ENCODE measurements at regions not wholly inside any gene's neighbourhood (a gene's known extent, or its start where the extent isn't known, plus 50 kb on each side); places are given as distances from the start of the nearest gene placed in this dataset.

- no peak for DNase-seq (ENCODE audit: extremely low read depth, insufficient read length)
- no peak for TF ChIP-seq CTCF (IDR thresholded peaks at IDR 0.05; ENCODE audit: insufficient read depth, low read length, poor library complexity, severe bottlenecking)
- Histone ChIP-seq H3K4me3 (replicated peaks; ENCODE audit: low read depth, low read length) (no peak overlapping the region), H3K27me3 (replicated peaks; ENCODE audit: control insufficient read depth, insufficient read depth, low read length) (no peaks in the 10 kb centered on the region; the same call in 1 of the 2 replicates), H3K36me3 (ENCODE audit: control insufficient read depth, insufficient read depth, low read length) (no peaks in the 10 kb centered on the region)
Measured at GRCh38 chr11:11043721-11044120, 185.9 kb upstream of the ZBED5 start.

GRCh38 chr11:11039208-11039965, 181.5 kb upstream of the ZBED5 start:
- no peak for TF ChIP-seq CTCF (IDR thresholded peaks at IDR 0.05; ENCODE audit: insufficient read depth, low read length, poor library complexity, severe bottlenecking)
- DNase-seq (ENCODE audit: extremely low read depth, insufficient read length) = no peak
- Histone ChIP-seq H3K4me3 (replicated peaks; ENCODE audit: low read depth, low read length) (no peak overlapping the region), H3K27me3 (replicated peaks; ENCODE audit: control insufficient read depth, insufficient read depth, low read length) (no peaks in the 10 kb centered on the region; the same call in 1 of the 2 replicates), H3K36me3 (ENCODE audit: control insufficient read depth, insufficient read depth, low read length) (no peaks in the 10 kb centered on the region)

GRCh38 chr11:11038782-11039181, 180.9 kb upstream of the ZBED5 start:
- no peak for DNase-seq (ENCODE audit: extremely low read depth, insufficient read length)

GRCh38 chr11:11038352-11038751, 180.5 kb upstream of the ZBED5 start:
- no peak for DNase-seq (ENCODE audit: extremely low read depth, insufficient read length)
- H3K27me3 ChIP-seq (replicated peaks; ENCODE audit: control insufficient read depth, insufficient read depth, low read length) = no peaks in the 10 kb centered on the region; the same call in 1 of the 2 replicates
- TF ChIP-seq CTCF (IDR thresholded peaks at IDR 0.05; ENCODE audit: insufficient read depth, low read length, poor library complexity, severe bottlenecking) = no peak
- H3K4me3 ChIP-seq (replicated peaks; ENCODE audit: low read depth, low read length) = no peak overlapping the region
- H3K36me3 ChIP-seq (ENCODE audit: control insufficient read depth, insufficient read depth, low read length) = no peaks in the 10 kb centered on the region

More at GRCh38 chr11:11038782-11039181, 180.9 kb upstream of the ZBED5 start:
- TF ChIP-seq CTCF (IDR thresholded peaks at IDR 0.05; ENCODE audit: insufficient read depth, low read length, poor library complexity, severe bottlenecking) = no peak
- Histone ChIP-seq H3K27me3 (replicated peaks; ENCODE audit: control insufficient read depth, insufficient read depth, low read length) (no peaks in the 10 kb centered on the region; the same call in 1 of the 2 replicates), H3K4me3 (replicated peaks; ENCODE audit: low read depth, low read length) (no peak overlapping the region), H3K36me3 (ENCODE audit: control insufficient read depth, insufficient read depth, low read length) (no peaks in the 10 kb centered on the region)

- Histone ChIP-seq H3K36me3 (ENCODE audit: control insufficient read depth, insufficient read depth, low read length) (no peaks in the 10 kb centered on the region), H3K27me3 (replicated peaks; ENCODE audit: control insufficient read depth, insufficient read depth, low read length) (no peaks in the 10 kb centered on the region; the same call in 1 of the 2 replicates), H3K4me3 (replicated peaks; ENCODE audit: low read depth, low read length) (no peak overlapping the region)
- TF ChIP-seq CTCF (IDR thresholded peaks at IDR 0.05; ENCODE audit: insufficient read depth, low read length, poor library complexity, severe bottlenecking) = peak; percentile 80
- DNase-seq (ENCODE audit: extremely low read depth, insufficient read length) = no peak
Measured at GRCh38 chr11:11036848-11037732, 179.2 kb upstream of the ZBED5 start.
